BE2C (cell line): ENCODE measurements at regions not wholly inside any gene's neighbourhood (a gene's known extent, or its start where the extent isn't known, plus 50 kb on each side); places are given as distances from the start of the nearest gene placed in this dataset.

Experiments used
- DNase-seq: peaks from one replicate; pipeline ENCODE4 v3.0.0-alpha.2; 2020
- H3K27me3 ChIP-seq: fragments of 250-450 bp; sonication (Bioruptor Pico); 2 replicates; pipeline ENCODE4 v1.5.1; 2020; ENCODE audit warnings: mild to moderate bottlenecking
- H3K36me3 ChIP-seq: fragments of 250-450 bp; sonication (Bioruptor Pico); 2 replicates; pipeline ENCODE4 v1.5.1; 2020; ENCODE audit warnings: mild to moderate bottlenecking
- H3K4me1 ChIP-seq: fragments of 250-450 bp; sonication (Bioruptor Pico); 2 replicates; pipeline ENCODE4 v1.5.1; 2020
- H3K4me3 ChIP-seq: 2 replicates; pipeline ENCODE4 v1.5.1; 2011; ENCODE audit warnings: low read depth, low read length
- H3K9me3 ChIP-seq: fragments of 250-450 bp; sonication (Bioruptor Pico); 2 replicates; pipeline ENCODE4 v1.5.1; 2020
- CTCF ChIP-seq: IDR thresholded peaks from 2 replicates; pipeline ENCODE4 v1.5.1; 2012; ENCODE audit warnings: mild to moderate bottlenecking, low read depth, low read length

GRCh38 chr4:124321364-124321763, 391.2 kb downstream of the ANKRD50 start:
- peak; percentile 11 for DNase-seq
- peak; percentile 23; the same call in 1 of the 2 replicates for TF ChIP-seq CTCF
- H3K9me3 ChIP-seq, result no peaks in the 10 kb centered on the region
- no peaks in the 10 kb centered on the region for H3K27me3 ChIP-seq
- H3K4me1 ChIP-seq, result no peaks in the 10 kb centered on the region
- H3K4me3 ChIP-seq, result no peak overlapping the region
- no peaks in the 10 kb centered on the region for H3K36me3 ChIP-seq

GRCh38 chr4:124322234-124323065, 390.1 kb downstream of the ANKRD50 start:
- no peak for DNase-seq

GRCh38 chr4:124325690-124326089, 386.8 kb downstream of the ANKRD50 start:
- DNase-seq, result no peak
- Histone ChIP-seq H3K9me3 (no peaks in the 10 kb centered on the region), H3K4me3 (no peak overlapping the region), H3K36me3 (no peaks in the 10 kb centered on the region), H3K4me1 (no peaks in the 10 kb centered on the region), H3K27me3 (no peaks in the 10 kb centered on the region)
- TF ChIP-seq CTCF, result no peak

More at GRCh38 chr4:124322234-124323065, 390.1 kb downstream of the ANKRD50 start:
- H3K4me1 ChIP-seq, result no peaks in the 10 kb centered on the region
- peak; percentile 52 for TF ChIP-seq CTCF
- H3K4me3 ChIP-seq, result no peak overlapping the region
- no peaks in the 10 kb centered on the region for H3K36me3 ChIP-seq
- no peaks in the 10 kb centered on the region for H3K9me3 ChIP-seq
- H3K27me3 ChIP-seq, result no peaks in the 10 kb centered on the region

- Histone ChIP-seq H3K36me3 (no peaks in the 10 kb centered on the region), H3K27me3 (no peaks in the 10 kb centered on the region), H3K9me3 (no peaks in the 10 kb centered on the region), H3K4me3 (no peak overlapping the region), H3K4me1 (no peaks in the 10 kb centered on the region)
- no peak for TF ChIP-seq CTCF
- no peak for DNase-seq
Measured at GRCh38 chr4:124329134-124329533, 383.4 kb downstream of the ANKRD50 start.

- TF ChIP-seq CTCF, result no peak
- no peaks in the 10 kb centered on the region for H3K9me3 ChIP-seq
- H3K27me3 ChIP-seq, result no peaks in the 10 kb centered on the region
- no peak overlapping the region for H3K4me3 ChIP-seq
- H3K4me1 ChIP-seq, result no peaks in the 10 kb centered on the region
- DNase-seq, result no peak
- H3K36me3 ChIP-seq, result no peaks in the 10 kb centered on the region
Measured at GRCh38 chr4:124330045-124330444, 382.5 kb downstream of the ANKRD50 start.

- no peak for DNase-seq
- no peaks in the 10 kb centered on the region for H3K4me1 ChIP-seq
- no peaks in the 10 kb centered on the region for H3K9me3 ChIP-seq
- no peak for TF ChIP-seq CTCF
- no peak overlapping the region for H3K4me3 ChIP-seq
- no peaks in the 10 kb centered on the region for H3K27me3 ChIP-seq
- H3K36me3 ChIP-seq, result no peaks in the 10 kb centered on the region
Measured at GRCh38 chr4:124331781-124332180, 380.8 kb downstream of the ANKRD50 start.
